Gastroesophageal sphincter (tissue), 3 donors: ENCODE measurements at regions not wholly inside any gene's neighbourhood (a gene's known extent, or its start where the extent isn't known, plus 50 kb on each side); places are given as distances from the start of the nearest gene placed in this dataset.

ENCODE experiments used
- EP300 ChIP-seq: sonication (generic); formaldehyde crosslinking; IDR thresholded peaks from one replicate; pipeline ENCODE4 v1.6.1; 2017; ENCODE audit warnings: antibody characterized with exemption, mild to moderate bottlenecking
- POLR2A ChIP-seq, 2 donors: fragments of 450-650 bp; IDR thresholded peaks; one replicate each; pipeline ENCODE4 v1.6.1; 2017; ENCODE audit warnings: antibody characterized with exemption in 2 of 2, mild to moderate bottlenecking in 2 of 2, moderate library complexity in 1 of 2
- POLR2AphosphoS5 ChIP-seq: sonication (generic); formaldehyde crosslinking; IDR thresholded peaks from one replicate; pipeline ENCODE4 v1.6.1; 2017; ENCODE audit warnings: antibody characterized with exemption
- TF ChIP-seq, protein P1 (sequence below), 4 experiments: fragments of 200-600 bp in 2 of 4; fragments of 450-650 bp in 2 of 4; sonication (generic) in 1 of 4; IDR thresholded peaks; one replicate each; pipeline ENCODE4 v1.5.1; 2017 to 2019; ENCODE audit warnings: antibody characterized with exemption in 4 of 4, mild to moderate bottlenecking in 2 of 4, moderate library complexity in 2 of 4

DNA sequence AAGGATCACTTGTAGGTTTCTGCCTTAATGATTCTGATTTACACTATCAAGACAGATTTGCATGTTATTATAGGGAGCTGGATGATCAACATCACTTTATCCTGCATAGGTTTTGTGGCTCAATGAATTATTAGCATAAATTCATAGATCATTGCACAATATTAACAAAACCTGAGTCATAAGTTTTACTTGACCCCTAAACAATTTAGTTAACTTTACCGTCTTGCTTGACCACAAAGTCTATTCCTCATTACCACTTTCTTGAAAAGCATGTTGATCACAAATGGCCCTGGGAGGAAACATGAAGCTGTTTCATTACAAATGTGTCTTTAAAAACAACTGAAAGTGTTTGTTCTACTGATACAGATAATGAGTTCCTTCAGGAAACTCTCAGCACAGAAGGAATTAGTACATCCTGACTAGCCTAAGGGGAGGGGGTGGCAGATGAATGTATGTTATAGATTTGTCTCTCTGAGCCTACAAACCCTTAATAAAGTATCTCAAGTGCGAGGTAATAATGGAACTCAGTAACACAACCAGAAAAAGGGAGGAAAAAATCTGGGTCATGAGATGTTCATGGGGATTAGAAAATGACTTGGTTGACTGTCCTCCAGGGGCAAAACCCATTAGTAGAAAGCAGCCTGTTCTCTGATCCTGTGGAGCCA lies 303.4 kb downstream of the PIK3C3 start:
- TF ChIP-seq POLR2A (IDR thresholded peaks at IDR 0.05) (no peak), EP300 (no peak), POLR2AphosphoS5 (no peak)
- TF ChIP-seq, protein P1, sequence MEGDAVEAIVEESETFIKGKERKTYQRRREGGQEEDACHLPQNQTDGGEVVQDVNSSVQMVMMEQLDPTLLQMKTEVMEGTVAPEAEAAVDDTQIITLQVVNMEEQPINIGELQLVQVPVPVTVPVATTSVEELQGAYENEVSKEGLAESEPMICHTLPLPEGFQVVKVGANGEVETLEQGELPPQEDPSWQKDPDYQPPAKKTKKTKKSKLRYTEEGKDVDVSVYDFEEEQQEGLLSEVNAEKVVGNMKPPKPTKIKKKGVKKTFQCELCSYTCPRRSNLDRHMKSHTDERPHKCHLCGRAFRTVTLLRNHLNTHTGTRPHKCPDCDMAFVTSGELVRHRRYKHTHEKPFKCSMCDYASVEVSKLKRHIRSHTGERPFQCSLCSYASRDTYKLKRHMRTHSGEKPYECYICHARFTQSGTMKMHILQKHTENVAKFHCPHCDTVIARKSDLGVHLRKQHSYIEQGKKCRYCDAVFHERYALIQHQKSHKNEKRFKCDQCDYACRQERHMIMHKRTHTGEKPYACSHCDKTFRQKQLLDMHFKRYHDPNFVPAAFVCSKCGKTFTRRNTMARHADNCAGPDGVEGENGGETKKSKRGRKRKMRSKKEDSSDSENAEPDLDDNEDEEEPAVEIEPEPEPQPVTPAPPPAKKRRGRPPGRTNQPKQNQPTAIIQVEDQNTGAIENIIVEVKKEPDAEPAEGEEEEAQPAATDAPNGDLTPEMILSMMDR (IDR thresholded peaks at IDR 0.05) = no peak
